ENCODE measurements at regions not wholly inside any gene's neighbourhood (a gene's known extent, or its start where the extent isn't known, plus 50 kb on each side); places are given as distances from the start of the nearest gene placed in this dataset.

DNA sequence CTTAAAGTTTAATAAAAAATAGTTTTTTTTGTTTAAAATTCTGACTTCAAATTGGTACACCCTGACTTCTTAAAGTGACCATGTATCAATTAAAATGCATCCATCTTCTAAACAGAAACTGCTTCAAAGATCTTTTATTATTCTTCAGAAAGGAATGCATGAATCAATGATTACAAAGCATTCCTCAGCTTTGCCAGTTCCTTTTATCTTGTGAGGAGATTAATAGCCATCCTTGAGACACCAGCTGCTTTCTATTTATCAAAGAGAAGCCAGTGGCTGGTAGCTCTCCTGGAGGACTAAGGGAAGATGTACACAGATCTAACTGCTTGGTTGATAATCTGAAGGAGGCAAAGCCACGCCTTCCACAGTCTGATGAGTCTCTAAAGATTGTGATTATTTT is 2222.5 kb downstream of the LRRC4C start:
- Mint-ChIP-seq H3K27me3 (no peaks in the 10 kb centered on the region), H3K9me3 (peaks cover 29% of the 10 kb centered on the region), H3K4me1 (ENCODE audit: low read depth) (no peaks in the 10 kb centered on the region), H3K4me3 (no peak overlapping the region), H3K27ac (no peak overlapping the region), H3K36me3 (ENCODE audit: low read depth) (no peaks in the 10 kb centered on the region)
- no peak for DNase-seq

DNA sequence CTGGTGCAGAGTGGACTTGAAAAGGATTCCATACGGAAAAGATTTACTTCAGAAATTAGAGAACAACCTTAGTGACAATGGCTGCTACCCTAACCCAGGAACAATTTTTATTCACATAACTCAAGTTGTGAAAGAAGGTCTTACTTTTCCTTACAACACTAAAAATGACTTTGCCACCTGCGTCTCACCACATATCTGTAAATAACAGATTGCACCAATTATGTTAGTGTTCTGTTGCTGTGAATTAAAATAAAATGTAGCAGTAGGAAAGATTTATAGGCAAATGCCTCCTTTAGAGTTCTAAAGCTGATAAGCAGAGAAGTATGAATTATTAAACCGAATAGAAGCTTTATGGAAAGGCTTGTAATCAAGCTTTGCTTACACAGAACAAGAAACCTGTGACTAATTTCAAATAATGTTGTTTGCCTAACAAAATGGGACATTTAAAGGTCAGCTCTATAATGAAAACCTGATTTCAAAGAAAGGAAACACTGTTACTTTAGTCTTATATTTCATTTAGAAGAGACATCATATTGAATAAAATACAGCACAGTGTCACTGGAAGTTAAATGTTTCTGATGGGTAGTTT is 2237.8 kb downstream of the LRRC4C start:
- no peak for DNase-seq
- no peak overlapping the region for H3K4me3 Mint-ChIP-seq
- no peaks in the 10 kb centered on the region for H3K36me3 Mint-ChIP-seq (ENCODE audit: low read depth)
- H3K4me1 Mint-ChIP-seq (ENCODE audit: low read depth): no peaks in the 10 kb centered on the region
- H3K27me3 Mint-ChIP-seq: no peaks in the 10 kb centered on the region
- H3K9me3 Mint-ChIP-seq: peaks cover 16% of the 10 kb centered on the region
- no peak overlapping the region for H3K27ac Mint-ChIP-seq

- Mint-ChIP-seq H3K36me3 (ENCODE audit: low read depth) (no peaks in the 10 kb centered on the region), H3K27ac (no peak overlapping the region), H3K9me3 (peaks cover 18% of the 10 kb centered on the region), H3K4me1 (ENCODE audit: low read depth) (no peaks in the 10 kb centered on the region), H3K27me3 (no peaks in the 10 kb centered on the region), H3K4me3 (no peak overlapping the region)
- no peak for DNase-seq
These were observed 2238.8 kb downstream of the LRRC4C start for GRCh38 chr11:39220501-39221230.

DNA sequence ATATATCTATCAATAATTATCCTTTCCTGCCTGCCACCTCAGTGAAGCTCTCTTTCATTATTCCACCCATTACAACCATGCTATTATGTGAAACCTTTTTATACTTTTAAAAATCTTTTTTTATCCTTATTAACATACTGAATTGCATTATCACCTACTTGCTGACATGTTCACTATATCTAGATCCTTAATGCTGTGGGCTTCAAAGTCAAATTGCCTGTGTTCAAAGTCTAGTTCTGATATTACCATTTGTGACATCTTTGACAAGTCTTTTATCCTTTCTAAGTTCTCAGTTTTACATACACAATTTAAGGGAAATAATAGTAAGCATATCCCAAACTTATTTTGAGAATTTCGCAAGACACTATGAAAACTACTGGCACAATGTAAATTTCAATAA is 2239.4 kb downstream of the LRRC4C start:
- no peaks in the 10 kb centered on the region for H3K36me3 Mint-ChIP-seq (ENCODE audit: low read depth)
- no peak overlapping the region for H3K27ac Mint-ChIP-seq
- H3K27me3 Mint-ChIP-seq: no peaks in the 10 kb centered on the region
- H3K4me1 Mint-ChIP-seq (ENCODE audit: low read depth): no peaks in the 10 kb centered on the region
- peaks cover 18% of the 10 kb centered on the region for H3K9me3 Mint-ChIP-seq
- H3K4me3 Mint-ChIP-seq: no peak overlapping the region
- DNase-seq: no peak

GRCh38 chr11:39209981-39210380 is 2249.5 kb downstream of the LRRC4C start:
- Mint-ChIP-seq H3K4me3 (no peak overlapping the region), H3K27me3 (no peaks in the 10 kb centered on the region), H3K9me3 (peaks cover 8% of the 10 kb centered on the region), H3K4me1 (ENCODE audit: low read depth) (no peaks in the 10 kb centered on the region), H3K27ac (no peak overlapping the region), H3K36me3 (ENCODE audit: low read depth) (no peaks in the 10 kb centered on the region)
- no peak for DNase-seq

- Mint-ChIP-seq H3K4me3 (no peak overlapping the region), H3K27me3 (no peaks in the 10 kb centered on the region), H3K4me1 (ENCODE audit: low read depth) (no peaks in the 10 kb centered on the region), H3K9me3 (peaks cover 10% of the 10 kb centered on the region), H3K36me3 (ENCODE audit: low read depth) (no peaks in the 10 kb centered on the region), H3K27ac (no peak overlapping the region)
- no peak for DNase-seq
These were observed 2254.0 kb downstream of the LRRC4C start for GRCh38 chr11:39205236-39205995.

DNA sequence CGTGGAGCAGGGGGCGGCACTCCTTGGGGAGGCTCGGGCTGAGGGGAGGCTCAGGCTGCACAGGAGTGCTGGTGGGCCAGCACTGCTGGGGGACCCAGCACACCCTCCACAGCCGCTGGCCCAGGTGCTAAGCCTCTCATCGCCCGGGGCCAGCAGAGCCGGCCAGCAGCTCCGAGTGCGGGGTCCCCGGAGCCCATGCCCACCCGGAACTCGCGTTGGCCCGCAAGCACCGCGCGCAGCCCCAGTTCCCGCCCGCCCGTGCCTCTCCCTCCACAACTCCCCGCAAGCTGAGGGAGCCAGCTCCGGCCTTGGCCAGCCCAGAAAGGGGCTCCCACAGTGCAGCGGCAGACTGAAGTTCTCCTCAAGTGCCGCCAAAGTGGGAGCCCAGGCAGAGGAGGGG is 2266.8 kb downstream of the LRRC4C start:
- peaks cover 11% of the 10 kb centered on the region for H3K9me3 Mint-ChIP-seq

DNA sequence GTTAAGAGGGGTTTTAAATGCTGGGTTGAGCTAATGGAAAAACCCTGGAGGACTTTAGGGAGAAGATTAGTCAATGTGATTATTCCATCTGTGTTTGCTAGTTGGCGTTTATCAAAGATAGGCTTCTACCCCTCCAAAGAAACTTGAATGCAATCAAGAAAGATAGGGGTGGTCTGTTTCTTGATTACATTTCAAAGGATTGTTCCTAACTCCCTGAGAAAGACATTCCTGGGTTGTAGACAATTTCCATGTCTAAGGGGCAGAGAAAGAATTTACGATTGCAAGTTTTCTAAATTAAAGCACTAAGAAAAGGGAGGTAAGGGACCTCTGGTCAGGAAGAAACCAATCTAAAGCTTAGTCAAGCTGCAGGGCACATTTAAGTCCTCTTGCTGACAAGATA is 2268.7 kb downstream of the LRRC4C start:
- no peaks in the 10 kb centered on the region for H3K36me3 Mint-ChIP-seq (ENCODE audit: low read depth)
- DNase-seq: no peak
- H3K4me1 Mint-ChIP-seq (ENCODE audit: low read depth): no peaks in the 10 kb centered on the region
- no peak overlapping the region for H3K27ac Mint-ChIP-seq
- peaks cover 18% of the 10 kb centered on the region for H3K9me3 Mint-ChIP-seq
- H3K4me3 Mint-ChIP-seq: no peak overlapping the region
- H3K27me3 Mint-ChIP-seq: no peaks in the 10 kb centered on the region

More for the DNA sequence above, 2266.8 kb downstream of the LRRC4C start:
- Mint-ChIP-seq H3K27me3 (no peaks in the 10 kb centered on the region), H3K36me3 (ENCODE audit: low read depth) (no peaks in the 10 kb centered on the region), H3K27ac (no peak overlapping the region), H3K4me1 (ENCODE audit: low read depth) (no peaks in the 10 kb centered on the region), H3K4me3 (no peak overlapping the region)
- DNase-seq: no peak

GRCh38 chr11:39177678-39178077 is 2281.8 kb downstream of the LRRC4C start:
- Mint-ChIP-seq H3K36me3 (ENCODE audit: low read depth) (no peaks in the 10 kb centered on the region), H3K4me1 (ENCODE audit: low read depth) (no peaks in the 10 kb centered on the region), H3K27me3 (no peaks in the 10 kb centered on the region), H3K27ac (no peak overlapping the region), H3K4me3 (no peak overlapping the region), H3K9me3 (no peaks in the 10 kb centered on the region)
- no peak for DNase-seq

DNA sequence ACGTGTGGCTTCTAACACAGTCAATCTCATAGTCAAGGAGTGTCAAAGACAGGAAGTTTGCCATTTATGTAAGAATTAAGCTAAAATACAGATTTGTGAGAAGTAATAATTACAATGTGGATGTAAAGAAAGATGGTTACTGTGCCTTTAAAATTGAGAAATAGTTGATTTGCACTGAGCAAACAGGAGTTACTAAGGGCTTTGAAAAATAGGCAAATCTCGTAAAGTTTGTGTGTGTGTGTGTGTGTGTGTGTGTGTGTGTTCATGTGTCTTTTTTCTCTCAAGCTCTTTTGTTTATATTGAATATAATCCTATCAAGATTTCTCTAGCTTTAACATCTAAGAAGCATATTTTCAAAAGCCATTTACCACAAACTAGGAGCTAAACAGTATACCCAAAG is 2284.5 kb downstream of the LRRC4C start:
- H3K27ac Mint-ChIP-seq: no peak overlapping the region

DNA sequence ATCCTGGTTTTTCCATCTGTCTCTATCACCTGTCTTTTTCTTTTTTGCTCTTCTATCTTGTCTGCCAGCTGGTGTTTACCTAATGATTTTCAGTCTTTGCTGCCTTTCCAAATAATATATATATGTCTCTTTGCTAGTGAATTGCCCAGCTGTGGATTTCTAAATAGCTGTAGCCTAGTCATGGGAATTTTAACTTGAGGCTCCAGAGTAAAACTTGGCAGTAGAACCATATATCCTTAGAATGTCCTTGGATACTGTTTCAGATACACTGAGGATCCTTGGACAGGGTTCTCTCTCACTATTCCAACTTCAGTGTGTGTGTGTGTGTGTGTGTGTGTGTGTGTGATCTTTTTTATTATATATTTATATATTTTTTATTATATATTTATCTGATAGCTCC is 2285.3 kb downstream of the LRRC4C start:
- no peak for DNase-seq

More for the DNA sequence above, 2284.5 kb downstream of the LRRC4C start:
- Mint-ChIP-seq H3K9me3 (no peaks in the 10 kb centered on the region), H3K27me3 (no peaks in the 10 kb centered on the region), H3K4me1 (ENCODE audit: low read depth) (no peaks in the 10 kb centered on the region), H3K36me3 (ENCODE audit: low read depth) (no peaks in the 10 kb centered on the region), H3K4me3 (no peak overlapping the region)
- no peak for DNase-seq

DNA sequence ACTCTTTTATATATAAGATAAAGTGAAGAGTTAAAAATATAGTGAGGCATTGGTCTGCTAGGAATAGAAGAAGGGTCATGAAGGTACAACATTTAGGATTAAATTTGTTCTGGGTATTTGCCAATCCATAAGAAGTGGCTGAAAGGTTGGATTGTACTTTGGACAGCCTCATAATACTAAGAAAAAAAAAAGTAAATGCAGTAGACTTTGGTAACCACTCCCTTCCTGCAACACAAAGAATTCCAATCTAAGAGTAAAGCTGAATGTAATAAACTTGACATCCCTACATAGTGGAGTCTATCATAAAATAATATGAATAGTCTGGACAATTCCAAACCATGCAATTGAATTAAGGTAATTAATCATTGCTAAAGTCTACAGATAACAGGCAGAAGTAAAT is 2294.4 kb downstream of the LRRC4C start:
- H3K4me3 Mint-ChIP-seq: no peak overlapping the region
- H3K27me3 Mint-ChIP-seq: no peaks in the 10 kb centered on the region
- H3K36me3 Mint-ChIP-seq (ENCODE audit: low read depth): no peaks in the 10 kb centered on the region
- H3K4me1 Mint-ChIP-seq (ENCODE audit: low read depth): no peaks in the 10 kb centered on the region
- no peak overlapping the region for H3K27ac Mint-ChIP-seq
- peaks cover 2% of the 10 kb centered on the region for H3K9me3 Mint-ChIP-seq
- DNase-seq: no peak

More for the DNA sequence above, 2285.3 kb downstream of the LRRC4C start:
- no peaks in the 10 kb centered on the region for H3K9me3 Mint-ChIP-seq
- H3K4me1 Mint-ChIP-seq (ENCODE audit: low read depth): no peaks in the 10 kb centered on the region
- no peaks in the 10 kb centered on the region for H3K36me3 Mint-ChIP-seq (ENCODE audit: low read depth)
- H3K4me3 Mint-ChIP-seq: no peak overlapping the region
- H3K27ac Mint-ChIP-seq: no peak overlapping the region
- no peaks in the 10 kb centered on the region for H3K27me3 Mint-ChIP-seq

- peaks cover 28% of the 10 kb centered on the region for H3K9me3 Mint-ChIP-seq
- H3K27me3 Mint-ChIP-seq: no peaks in the 10 kb centered on the region
- no peak overlapping the region for H3K27ac Mint-ChIP-seq
- H3K4me1 Mint-ChIP-seq (ENCODE audit: low read depth): no peaks in the 10 kb centered on the region
- H3K36me3 Mint-ChIP-seq (ENCODE audit: low read depth): no peaks in the 10 kb centered on the region
- no peak for DNase-seq
- no peak overlapping the region for H3K4me3 Mint-ChIP-seq
These were observed 2310.2 kb downstream of the LRRC4C start for GRCh38 chr11:39149214-39149613.

- no peak for DNase-seq
- Mint-ChIP-seq H3K4me3 (no peak overlapping the region), H3K36me3 (ENCODE audit: low read depth) (no peaks in the 10 kb centered on the region), H3K27ac (no peak overlapping the region), H3K27me3 (no peaks in the 10 kb centered on the region), H3K4me1 (ENCODE audit: low read depth) (no peaks in the 10 kb centered on the region), H3K9me3 (peaks cover 9% of the 10 kb centered on the region)
These were observed 2314.1 kb downstream of the LRRC4C start for GRCh38 chr11:39145346-39145745.

Data from activated T-cell treated with anti-CD3 and anti-CD28 coated beads, Interleukin-2, amount 50 U/mL, for 24 hours (primary cell).